A673 (cell line): ENCODE measurements at regions not wholly inside any gene's neighbourhood (a gene's known extent, or its start where the extent isn't known, plus 50 kb on each side); places are given as distances from the start of the nearest gene placed in this dataset.

Experiments
- CTCF ChIP-seq: fragments of 300-800, 200-600 bp; sonication (generic); conservative IDR thresholded peaks from 2 replicates; pipeline ENCODE4 v1.5.1; 2017; ENCODE audit warnings: low read depth, mild to moderate bottlenecking, antibody characterized with exemption, low read length, moderate library complexity, mixed read lengths
- EZH2 ChIP-seq: fragments of 200-600 bp; sonication (generic); IDR thresholded peaks from 2 replicates; pipeline ENCODE4 v1.6.1; 2017; ENCODE audit warnings: borderline replicate concordance, low read depth, mild to moderate bottlenecking, mixed read lengths, antibody characterized with exemption, low read length; ENCODE audit not compliant: poor library complexity, severe bottlenecking

- TF ChIP-seq CTCF: no peak
- no peak for TF ChIP-seq EZH2
Measured at GRCh38 chr7:38027884-38028455, 107.5 kb downstream of the EPDR1 start.
